B cell (primary cell): ENCODE measurements at regions not wholly inside any gene's neighbourhood (a gene's known extent, or its start where the extent isn't known, plus 50 kb on each side); places are given as distances from the start of the nearest gene placed in this dataset.

ENCODE experiments used
- ATAC-seq: fragments of 200-7000 bp; cut with Tn5 transposase; one replicate; pipeline ENCODE4 v1.10.0; 2021; ENCODE audit warnings: low read depth, mild to moderate bottlenecking, moderate number of reproducible peaks, moderate library complexity
- CTCF ChIA-PET: fragments of 350-600 bp; sonication (Branson Sonifier 250); formaldehyde crosslinking; loops from one replicate; lab custom pipeline; 2021; ENCODE audit warnings: antibody characterized with exemption, inconsistent platforms; lab: Charles Lee
- POLR2A ChIA-PET: fragments of 350-600 bp; sonication (Branson Sonifier 250); formaldehyde crosslinking; loops from one replicate; lab custom pipeline; 2021; ENCODE audit warnings: antibody characterized with exemption; lab: Charles Lee
- DNase-seq: peaks from one replicate; pipeline ENCODE4 v3.0.0; 2013
- H2AFZ ChIP-seq: 2 replicates; pipeline ENCODE4 v1.6.1; 2012; ENCODE audit warnings: mild to moderate bottlenecking, low read depth, low read length; ENCODE audit not compliant: insufficient read depth, poor library complexity, severe bottlenecking
- H3K27ac ChIP-seq, 2 donors: 1 replicate in 1 of 2; 2 replicates in 1 of 2; pipeline ENCODE4 v1.5.1; 2012 to 2013; ENCODE audit warnings: low read length in 2 of 2, mild to moderate bottlenecking in 2 of 2, moderate library complexity in 1 of 2
- H3K27me3 ChIP-seq, 4 experiments: fragments of 200-600 bp in 1 of 4; sonication (generic) in 1 of 4; replicated peaks in 1 of 4; 1 replicate in 2 of 4; 2 replicates in 2 of 4; pipeline versions ENCODE4 v1.6.1 to v1.7.0; 2013 to 2016; ENCODE audit warnings: low read length in 3 of 4, mild to moderate bottlenecking in 2 of 4, mixed read lengths in 1 of 4, moderate library complexity in 1 of 4; ENCODE audit not compliant: insufficient read depth in 4 of 4, control insufficient read depth in 3 of 4; ENCODE audit errors: control extremely low read depth in 1 of 4
- H3K36me3 ChIP-seq, 2 experiments: replicated peaks in 1 of 2; 1 replicate in 1 of 2; 2 replicates in 1 of 2; pipeline versions ENCODE4 v1.6.1 to v1.7.1; 2013; ENCODE audit warnings: low read length in 1 of 2; ENCODE audit not compliant: insufficient read depth in 2 of 2, control insufficient read depth in 1 of 2; ENCODE audit errors: control extremely low read depth in 1 of 2, extremely low read depth in 1 of 2
- H3K4me1 ChIP-seq, 2 donors: fragments of 200-600 bp in 1 of 2; sonication (generic) in 1 of 2; 1 replicate in 1 of 2; 2 replicates in 1 of 2; pipeline versions ENCODE4 v1.5.1 to v1.6.1; 2013 to 2017; ENCODE audit warnings: low read length in 2 of 2; ENCODE audit not compliant: control insufficient read depth in 2 of 2, insufficient read depth in 2 of 2
- H3K4me2 ChIP-seq: replicated peaks from 2 replicates; pipeline ENCODE3; 2012; ENCODE audit warnings: mild to moderate bottlenecking, low read depth, low read length; ENCODE audit not compliant: poor library complexity, severe bottlenecking
- H3K4me3 ChIP-seq, 5 experiments: fragments of 200-600 bp in 1 of 5; sonication (generic) in 1 of 5; 1 replicate in 3 of 5; 2 replicates in 2 of 5; pipeline versions ENCODE4 v1.5.1 to v1.7.0; 2011 to 2016; ENCODE audit warnings: low read length in 4 of 5, mild to moderate bottlenecking in 4 of 5, low read depth in 2 of 5, control low read depth in 1 of 5, moderate library complexity in 1 of 5; ENCODE audit not compliant: insufficient read depth in 1 of 5; ENCODE audit errors: control extremely low read depth in 1 of 5, extremely low read depth in 1 of 5
- H3K79me2 ChIP-seq: fragments of 200-600 bp; sonication (generic); one replicate; pipeline ENCODE4 v1.6.0; 2016; ENCODE audit warnings: low read length; ENCODE audit not compliant: control insufficient read depth, insufficient read depth
- H3K9ac ChIP-seq: fragments of 200-600 bp; sonication (generic); 2 replicates; pipeline ENCODE4 v1.6.1; 2017; ENCODE audit warnings: mild to moderate bottlenecking, low read length, moderate library complexity
- H3K9me3 ChIP-seq, 3 donors: one replicate each; pipeline versions ENCODE4 v1.6.1 to v1.7.1; 2013; ENCODE audit warnings: low read length in 2 of 3; ENCODE audit not compliant: control insufficient read depth in 2 of 3, insufficient read depth in 1 of 3; ENCODE audit errors: control extremely low read depth in 1 of 3
- H4K20me1 ChIP-seq: 2 replicates; pipeline ENCODE4 v1.6.0; 2012; ENCODE audit warnings: mild to moderate bottlenecking, low read length; ENCODE audit not compliant: insufficient read depth, control insufficient read depth, poor library complexity, severe bottlenecking
- H3K27ac Mint-ChIP-seq: one replicate; pipeline ENCODE4 v1.8.0; 2021; ENCODE audit warnings: mixed read lengths
- H3K27me3 Mint-ChIP-seq: one replicate; pipeline ENCODE4 v1.8.0; 2021; ENCODE audit warnings: mixed read lengths
- H3K4me1 Mint-ChIP-seq: one replicate; pipeline ENCODE4 v1.8.0; 2021; ENCODE audit warnings: mixed read lengths
- H3K4me3 Mint-ChIP-seq: one replicate; pipeline ENCODE4 v1.8.0; 2021; ENCODE audit warnings: mixed read lengths
- H3K9me3 Mint-ChIP-seq: one replicate; pipeline ENCODE4 v1.8.0; 2022; ENCODE audit warnings: mixed read lengths; ENCODE audit not compliant: insufficient read depth
- CTCF ChIP-seq: fragments of 200-600 bp; IDR thresholded peaks from one replicate; pipeline ENCODE4 v1.8.0; 2022; ENCODE audit warnings: antibody characterized with exemption, mild to moderate bottlenecking
- EZH2 ChIP-seq: IDR thresholded peaks from 2 replicates; pipeline ENCODE4 v1.6.1; 2012; ENCODE audit warnings: borderline replicate concordance, low read depth, mild to moderate bottlenecking, moderate library complexity, low read length; ENCODE audit not compliant: insufficient read depth, poor library complexity, severe bottlenecking
- WGBS: methylation state at CpG from one replicate; pipeline ENCODE4 v1.1.5; 2013; ENCODE audit warnings: missing lambda C conversion rate; ENCODE audit not compliant: insufficient coverage; 5-methylcytosine and 5-hydroxymethylcytosine counted together
- intact Hi-C: fragments of 100-400 bp; cut with micrococcal nuclease; formaldehyde crosslinking; loops from one replicate; pipeline ENCODE4 v1.10.0; 2022

GRCh38 chr16:5309946-5310611 is 212.5 kb upstream of the EEF2KMT start:
- peaks cover 10% of the 10 kb centered on the region for H3K9me3 Mint-ChIP-seq
- no peak overlapping the region for H3K4me3 Mint-ChIP-seq
- H3K4me2 ChIP-seq = no peak overlapping the region
- intact Hi-C loops = no loop called here
- H3K9ac ChIP-seq = no peak overlapping the region
- no peaks in the 10 kb centered on the region for H3K27me3 ChIP-seq
- no peak for TF ChIP-seq EZH2
- no peak for TF ChIP-seq CTCF
- DNase-seq (no peak), ATAC-seq (no peak)
- no peaks in the 10 kb centered on the region for H4K20me1 ChIP-seq
- 81% methylated on average over 3 of the region's 4 CpGs for WGBS
- no peak overlapping the region for H3K27ac ChIP-seq
- CTCF ChIA-PET = no interaction called here
- no peak overlapping the region for H3K4me3 ChIP-seq
- no peak overlapping the region for H2AFZ ChIP-seq
- H3K4me1 Mint-ChIP-seq = no peaks in the 10 kb centered on the region
- H3K27ac Mint-ChIP-seq = no peak overlapping the region
- no peaks in the 10 kb centered on the region for H3K27me3 Mint-ChIP-seq
- no peaks in the 10 kb centered on the region for H3K36me3 ChIP-seq
- POLR2A ChIA-PET = no interaction called here
- no peaks in the 10 kb centered on the region for H3K79me2 ChIP-seq
- peaks cover 0 to 7% (median 2%) of the 10 kb centered on the region in 3 donors for H3K9me3 ChIP-seq
- no peaks in the 10 kb centered on the region for H3K4me1 ChIP-seq

GRCh38 chr16:5305023-5305422 is 207.4 kb upstream of the EEF2KMT start:
- H3K9me3 ChIP-seq = peaks cover 3 to 12% (median 5%) of the 10 kb centered on the region in 3 donors
- H3K4me1 ChIP-seq = no peaks in the 10 kb centered on the region
- no peaks in the 10 kb centered on the region for H3K36me3 ChIP-seq
- ChIA-PET POLR2A (no interaction called here), CTCF (no interaction called here)
- no peak for ATAC-seq
- no peak for DNase-seq
- no peak for TF ChIP-seq EZH2
- no peak for TF ChIP-seq CTCF
- Mint-ChIP-seq H3K27me3 (no peaks in the 10 kb centered on the region), H3K9me3 (peaks cover 13% of the 10 kb centered on the region), H3K27ac (no peak overlapping the region), H3K4me3 (no peak overlapping the region), H3K4me1 (no peaks in the 10 kb centered on the region)
- H4K20me1 ChIP-seq = no peaks in the 10 kb centered on the region
- H2AFZ ChIP-seq = no peak overlapping the region
- no peak overlapping the region for H3K27ac ChIP-seq
- no peaks in the 10 kb centered on the region for H3K79me2 ChIP-seq
- 80% methylated on average over 4 of the region's 4 CpGs for WGBS
- intact Hi-C loops = no loop called here
- no peak overlapping the region for H3K4me3 ChIP-seq
- no peak overlapping the region for H3K9ac ChIP-seq
- H3K27me3 ChIP-seq = no peaks in the 10 kb centered on the region
- H3K4me2 ChIP-seq = no peak overlapping the region
